H9 (cell line): ENCODE measurements at regions not wholly inside any gene's neighbourhood (a gene's known extent, or its start where the extent isn't known, plus 50 kb on each side); places are given as distances from the start of the nearest gene placed in this dataset.

Experiments used
- DNase-seq: peaks from one replicate; pipeline ENCODE4 v3.0.0-alpha.2; 2017
- H2AFZ ChIP-seq: one replicate; pipeline ENCODE4 v1.6.1; 2013; ENCODE audit warnings: mild to moderate bottlenecking, low read length, control low read depth, moderate library complexity
- H2AK5ac ChIP-seq: 2 replicates; pipeline ENCODE4 v1.6.1; 2013; ENCODE audit warnings: low read length, control low read depth, mixed read lengths; ENCODE audit not compliant: insufficient read length
- H2BK120ac ChIP-seq: one replicate; pipeline ENCODE4 v1.6.1; 2013; ENCODE audit warnings: low read depth, mild to moderate bottlenecking, low read length, control low read depth, inconsistent platforms; ENCODE audit not compliant: poor library complexity, severe bottlenecking
- H2BK12ac ChIP-seq: 2 replicates; pipeline ENCODE4 v1.6.1; 2013; ENCODE audit warnings: low read length, control low read depth, mixed read lengths, low read depth; ENCODE audit not compliant: insufficient read length
- H2BK15ac ChIP-seq: 2 replicates; pipeline ENCODE4 v1.6.1; 2013; ENCODE audit warnings: low read depth, low read length, control low read depth
- H2BK20ac ChIP-seq: one replicate; pipeline ENCODE4 v1.6.1; 2013; ENCODE audit warnings: low read depth, mild to moderate bottlenecking, low read length, control low read depth, inconsistent platforms; ENCODE audit not compliant: poor library complexity, severe bottlenecking
- H2BK5ac ChIP-seq: 2 replicates; pipeline ENCODE4 v1.6.1; 2013; ENCODE audit warnings: low read length, control low read depth, mixed read lengths; ENCODE audit not compliant: insufficient read length
- H3K14ac ChIP-seq: 2 replicates; pipeline ENCODE4 v1.6.1; 2013; ENCODE audit warnings: low read length, control low read depth; ENCODE audit not compliant: insufficient read depth
- H3K18ac ChIP-seq: 2 replicates; pipeline ENCODE4 v1.6.1; 2013; ENCODE audit warnings: low read depth, mild to moderate bottlenecking, mixed read lengths, low read length, control low read depth; ENCODE audit not compliant: insufficient read length
- H3K23ac ChIP-seq: 2 replicates; pipeline ENCODE4 v1.6.1; 2013; ENCODE audit warnings: low read length, control low read depth, mixed read lengths, low read depth; ENCODE audit not compliant: insufficient read length
- H3K23me2 ChIP-seq: 2 replicates; pipeline ENCODE4 v1.6.1; 2013; ENCODE audit warnings: low read depth, mild to moderate bottlenecking, mixed read lengths, low read length, control low read depth; ENCODE audit not compliant: insufficient read length, poor library complexity, severe bottlenecking
- H3K27ac ChIP-seq: 2 replicates; pipeline ENCODE4 v1.5.1; 2013; ENCODE audit warnings: low read length, control low read depth, mixed read lengths, low read depth; ENCODE audit not compliant: insufficient read length
- H3K27me3 ChIP-seq: 2 replicates; pipeline ENCODE4 v1.6.1; 2013; ENCODE audit warnings: low read length, control low read depth, inconsistent platforms; ENCODE audit not compliant: insufficient read depth
- H3K4ac ChIP-seq: 2 replicates; pipeline ENCODE4 v1.6.1; 2013; ENCODE audit warnings: low read depth, mild to moderate bottlenecking, control low read depth, inconsistent platforms, low read length, moderate library complexity
- H3K4me1 ChIP-seq: 2 replicates; pipeline ENCODE4 v1.6.1; 2013; ENCODE audit warnings: low read length, control low read depth, inconsistent platforms; ENCODE audit not compliant: insufficient read depth
- H3K4me2 ChIP-seq: 2 replicates; pipeline ENCODE4 v1.6.1; 2013; ENCODE audit warnings: low read length, control low read depth, mixed read lengths; ENCODE audit not compliant: insufficient read length, insufficient read depth
- H3K56ac ChIP-seq: 2 replicates; pipeline ENCODE4 v1.6.1; 2013; ENCODE audit warnings: low read depth, mild to moderate bottlenecking, mixed read lengths, low read length, control low read depth; ENCODE audit not compliant: insufficient read length
- H3K79me1 ChIP-seq: 2 replicates; pipeline ENCODE4 v1.6.1; 2013; ENCODE audit warnings: low read depth, mild to moderate bottlenecking, moderate library complexity, low read length, control low read depth, inconsistent platforms; ENCODE audit not compliant: insufficient read depth, poor library complexity, severe bottlenecking
- H3K79me2 ChIP-seq: 2 replicates; pipeline ENCODE4 v1.6.1; 2013; ENCODE audit warnings: low read length, control low read depth, inconsistent platforms; ENCODE audit not compliant: insufficient read depth
- H3K9ac ChIP-seq: 2 replicates; pipeline ENCODE4 v1.6.1; 2013; ENCODE audit warnings: low read length, control low read depth, mixed read lengths; ENCODE audit not compliant: insufficient read length; ENCODE audit errors: extremely low read depth
- H3K9me3 ChIP-seq: one replicate; pipeline ENCODE4 v1.6.1; 2013; ENCODE audit warnings: low read depth, low read length, inconsistent platforms; ENCODE audit not compliant: control insufficient read depth
- H3T11ph ChIP-seq: one replicate; pipeline ENCODE4 v1.6.1; 2013; ENCODE audit warnings: mild to moderate bottlenecking, low read length, control low read depth, inconsistent platforms
- H4K20me1 ChIP-seq: one replicate; pipeline ENCODE4 v1.6.1; 2013; ENCODE audit not compliant: control insufficient read depth, insufficient read length, insufficient read depth
- H4K5ac ChIP-seq: 2 replicates; pipeline ENCODE4 v1.6.1; 2013; ENCODE audit warnings: low read depth, mild to moderate bottlenecking, mixed read lengths, low read length, control low read depth; ENCODE audit not compliant: insufficient read length
- H4K8ac ChIP-seq: replicated peaks from 2 replicates; pipeline ENCODE4 v1.6.1; 2013; ENCODE audit warnings: low read length, control low read depth, mixed read lengths, low read depth; ENCODE audit not compliant: insufficient read length
- H4K91ac ChIP-seq: 2 replicates; pipeline ENCODE4 v1.6.1; 2013; ENCODE audit warnings: low read depth, mild to moderate bottlenecking, moderate library complexity, mixed read lengths, low read length, control low read depth; ENCODE audit not compliant: insufficient read length
- H3K27ac Mint-ChIP-seq, 3 experiments: 2 replicates in 2 of 3; 3 replicates in 1 of 3; pipeline ENCODE4 v1.8.0; 2020 to 2021; ENCODE audit warnings: mixed read lengths in 3 of 3, mild to moderate bottlenecking in 1 of 3, moderate library complexity in 1 of 3
- H3K27me3 Mint-ChIP-seq: 2 replicates; pipeline ENCODE4 v1.8.0; 2021; ENCODE audit warnings: low read depth, mild to moderate bottlenecking, moderate library complexity, mixed read lengths
- H3K36me3 Mint-ChIP-seq, 3 experiments: 2 replicates in 2 of 3; 3 replicates in 1 of 3; pipeline ENCODE4 v1.8.0; 2020 to 2021; ENCODE audit warnings: low read depth in 3 of 3, mixed read lengths in 3 of 3; ENCODE audit not compliant: insufficient read depth in 1 of 3
- H3K4me1 Mint-ChIP-seq, 2 experiments: 2 replicates each; pipeline ENCODE4 v1.8.0; 2020; ENCODE audit warnings: mixed read lengths in 2 of 2
- H3K4me3 Mint-ChIP-seq, 2 experiments: 2 replicates in 1 of 2; 3 replicates in 1 of 2; pipeline ENCODE4 v1.8.0; 2020 to 2021; ENCODE audit warnings: mild to moderate bottlenecking in 2 of 2, mixed read lengths in 2 of 2, moderate library complexity in 1 of 2
- H3K9me3 Mint-ChIP-seq, 2 experiments: 2 replicates in 1 of 2; 3 replicates in 1 of 2; pipeline ENCODE4 v1.8.0; 2020; ENCODE audit warnings: mild to moderate bottlenecking in 2 of 2, mixed read lengths in 2 of 2, moderate library complexity in 1 of 2
- CTCF ChIP-seq: fragments of 200-600 bp; sonication (generic); conservative IDR thresholded peaks from 3 replicates; pipeline ENCODE4 v1.8.0; 2021; ENCODE audit warnings: antibody characterized with exemption, mild to moderate bottlenecking
- WGBS: extraction: QIAGEN DNeasy Blood & Tissue Kit; methylation state at CpG from one replicate; pipeline ENCODE4 v1.1.7; 2013; ENCODE audit warnings: missing lambda C conversion rate, low lambda C conversion rate, mixed read lengths; ENCODE audit not compliant: insufficient read length; ENCODE audit errors: extremely low coverage; 5-methylcytosine and 5-hydroxymethylcytosine counted together

DNA sequence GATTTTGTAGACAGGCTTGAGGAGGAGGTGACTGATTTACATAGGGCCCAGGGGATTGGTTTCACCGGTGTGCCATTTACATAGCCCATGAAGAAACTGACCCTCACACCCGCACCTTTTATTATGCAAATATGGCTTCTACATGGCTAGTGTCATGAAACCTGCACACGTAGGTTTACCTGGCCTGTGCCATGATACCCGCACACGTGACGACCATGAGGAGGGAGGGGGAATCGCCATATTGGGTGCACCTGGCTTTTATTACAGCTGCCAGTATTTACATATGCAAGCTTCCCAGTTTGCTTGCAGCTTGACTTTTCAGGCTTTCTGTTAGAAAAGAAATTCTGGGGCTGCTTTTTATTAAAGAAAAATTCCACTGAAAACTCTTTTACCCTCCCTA is 359.7 kb downstream of the ADAM29 start:
- no peak overlapping the region for H2BK5ac ChIP-seq
- no peak for TF ChIP-seq CTCF
- no peak overlapping the region for H2BK120ac ChIP-seq
- H2BK20ac ChIP-seq: no peak overlapping the region
- no peak overlapping the region for H3K18ac ChIP-seq
- H3K27me3 ChIP-seq: no peaks in the 10 kb centered on the region
- no peak overlapping the region for H4K8ac ChIP-seq
- no peak overlapping the region for H4K5ac ChIP-seq
- H3K4me3 Mint-ChIP-seq: no peak overlapping the region; a peak in 1 of 5 replicates
- no peaks in the 10 kb centered on the region; the same call in 1 of the 2 replicates for H3K27me3 Mint-ChIP-seq
- H3K4me2 ChIP-seq: no peak overlapping the region
- H3K27ac ChIP-seq: no peak overlapping the region
- H3K9me3 ChIP-seq: no peaks in the 10 kb centered on the region
- H2AFZ ChIP-seq: no peak overlapping the region
- H3K4me1 Mint-ChIP-seq: peaks cover 6 to 7% of the 10 kb centered on the region in 2 experiments
- no peak overlapping the region for H3T11ph ChIP-seq
- no peak overlapping the region for H3K14ac ChIP-seq
- H3K4me1 ChIP-seq: no peaks in the 10 kb centered on the region
- no peaks in the 10 kb centered on the region for H4K20me1 ChIP-seq
- H2BK12ac ChIP-seq: no peak overlapping the region
- peak; percentile 39 for DNase-seq
- no peak overlapping the region for H2AK5ac ChIP-seq
- no peak overlapping the region for H3K4ac ChIP-seq
- no peaks in the 10 kb centered on the region for H3K23me2 ChIP-seq
- H3K79me2 ChIP-seq: no peaks in the 10 kb centered on the region
- no peak overlapping the region for H3K56ac ChIP-seq
- no peak overlapping the region for H4K91ac ChIP-seq
- no peaks in the 10 kb centered on the region for H3K9me3 Mint-ChIP-seq
- H3K23ac ChIP-seq: no peak overlapping the region
- no CpG with 5 or more reads among the region's 7 CpGs for WGBS
- H3K9ac ChIP-seq: no peak overlapping the region
- no peak overlapping the region for H2BK15ac ChIP-seq
- no peaks in the 10 kb centered on the region for H3K36me3 Mint-ChIP-seq
- peak overlapping the region; percentile 15 to 86 (median 62); a peak in 5 of 7 replicates for H3K27ac Mint-ChIP-seq
- H3K79me1 ChIP-seq: no peaks in the 10 kb centered on the region
